H9 (cell line): ENCODE measurements at regions not wholly inside any gene's neighbourhood (a gene's known extent, or its start where the extent isn't known, plus 50 kb on each side); places are given as distances from the start of the nearest gene placed in this dataset.

Experiments used
- DNase-seq: peaks from one replicate; pipeline ENCODE4 v3.0.0-alpha.2; 2017
- H2AFZ ChIP-seq: one replicate; pipeline ENCODE4 v1.6.1; 2013; ENCODE audit warnings: mild to moderate bottlenecking, low read length, control low read depth, moderate library complexity
- H2AK5ac ChIP-seq: 2 replicates; pipeline ENCODE4 v1.6.1; 2013; ENCODE audit warnings: low read length, control low read depth, mixed read lengths; ENCODE audit not compliant: insufficient read length
- H2BK120ac ChIP-seq: one replicate; pipeline ENCODE4 v1.6.1; 2013; ENCODE audit warnings: low read depth, mild to moderate bottlenecking, low read length, control low read depth, inconsistent platforms; ENCODE audit not compliant: poor library complexity, severe bottlenecking
- H2BK12ac ChIP-seq: 2 replicates; pipeline ENCODE4 v1.6.1; 2013; ENCODE audit warnings: low read length, control low read depth, mixed read lengths, low read depth; ENCODE audit not compliant: insufficient read length
- H2BK15ac ChIP-seq: 2 replicates; pipeline ENCODE4 v1.6.1; 2013; ENCODE audit warnings: low read depth, low read length, control low read depth
- H2BK20ac ChIP-seq: one replicate; pipeline ENCODE4 v1.6.1; 2013; ENCODE audit warnings: low read depth, mild to moderate bottlenecking, low read length, control low read depth, inconsistent platforms; ENCODE audit not compliant: poor library complexity, severe bottlenecking
- H2BK5ac ChIP-seq: 2 replicates; pipeline ENCODE4 v1.6.1; 2013; ENCODE audit warnings: low read length, control low read depth, mixed read lengths; ENCODE audit not compliant: insufficient read length
- H3K14ac ChIP-seq: 2 replicates; pipeline ENCODE4 v1.6.1; 2013; ENCODE audit warnings: low read length, control low read depth; ENCODE audit not compliant: insufficient read depth
- H3K18ac ChIP-seq: 2 replicates; pipeline ENCODE4 v1.6.1; 2013; ENCODE audit warnings: low read depth, mild to moderate bottlenecking, mixed read lengths, low read length, control low read depth; ENCODE audit not compliant: insufficient read length
- H3K23ac ChIP-seq: 2 replicates; pipeline ENCODE4 v1.6.1; 2013; ENCODE audit warnings: low read length, control low read depth, mixed read lengths, low read depth; ENCODE audit not compliant: insufficient read length
- H3K23me2 ChIP-seq: 2 replicates; pipeline ENCODE4 v1.6.1; 2013; ENCODE audit warnings: low read depth, mild to moderate bottlenecking, mixed read lengths, low read length, control low read depth; ENCODE audit not compliant: insufficient read length, poor library complexity, severe bottlenecking
- H3K27ac ChIP-seq: 2 replicates; pipeline ENCODE4 v1.5.1; 2013; ENCODE audit warnings: low read length, control low read depth, mixed read lengths, low read depth; ENCODE audit not compliant: insufficient read length
- H3K27me3 ChIP-seq: 2 replicates; pipeline ENCODE4 v1.6.1; 2013; ENCODE audit warnings: low read length, control low read depth, inconsistent platforms; ENCODE audit not compliant: insufficient read depth
- H3K4ac ChIP-seq: 2 replicates; pipeline ENCODE4 v1.6.1; 2013; ENCODE audit warnings: low read depth, mild to moderate bottlenecking, control low read depth, inconsistent platforms, low read length, moderate library complexity
- H3K4me1 ChIP-seq: 2 replicates; pipeline ENCODE4 v1.6.1; 2013; ENCODE audit warnings: low read length, control low read depth, inconsistent platforms; ENCODE audit not compliant: insufficient read depth
- H3K4me2 ChIP-seq: 2 replicates; pipeline ENCODE4 v1.6.1; 2013; ENCODE audit warnings: low read length, control low read depth, mixed read lengths; ENCODE audit not compliant: insufficient read length, insufficient read depth
- H3K56ac ChIP-seq: 2 replicates; pipeline ENCODE4 v1.6.1; 2013; ENCODE audit warnings: low read depth, mild to moderate bottlenecking, mixed read lengths, low read length, control low read depth; ENCODE audit not compliant: insufficient read length
- H3K79me1 ChIP-seq: 2 replicates; pipeline ENCODE4 v1.6.1; 2013; ENCODE audit warnings: low read depth, mild to moderate bottlenecking, moderate library complexity, low read length, control low read depth, inconsistent platforms; ENCODE audit not compliant: insufficient read depth, poor library complexity, severe bottlenecking
- H3K79me2 ChIP-seq: 2 replicates; pipeline ENCODE4 v1.6.1; 2013; ENCODE audit warnings: low read length, control low read depth, inconsistent platforms; ENCODE audit not compliant: insufficient read depth
- H3K9ac ChIP-seq: 2 replicates; pipeline ENCODE4 v1.6.1; 2013; ENCODE audit warnings: low read length, control low read depth, mixed read lengths; ENCODE audit not compliant: insufficient read length; ENCODE audit errors: extremely low read depth
- H3K9me3 ChIP-seq: one replicate; pipeline ENCODE4 v1.6.1; 2013; ENCODE audit warnings: low read depth, low read length, inconsistent platforms; ENCODE audit not compliant: control insufficient read depth
- H3T11ph ChIP-seq: one replicate; pipeline ENCODE4 v1.6.1; 2013; ENCODE audit warnings: mild to moderate bottlenecking, low read length, control low read depth, inconsistent platforms
- H4K20me1 ChIP-seq: one replicate; pipeline ENCODE4 v1.6.1; 2013; ENCODE audit not compliant: control insufficient read depth, insufficient read length, insufficient read depth
- H4K5ac ChIP-seq: 2 replicates; pipeline ENCODE4 v1.6.1; 2013; ENCODE audit warnings: low read depth, mild to moderate bottlenecking, mixed read lengths, low read length, control low read depth; ENCODE audit not compliant: insufficient read length
- H4K8ac ChIP-seq: replicated peaks from 2 replicates; pipeline ENCODE4 v1.6.1; 2013; ENCODE audit warnings: low read length, control low read depth, mixed read lengths, low read depth; ENCODE audit not compliant: insufficient read length
- H4K91ac ChIP-seq: 2 replicates; pipeline ENCODE4 v1.6.1; 2013; ENCODE audit warnings: low read depth, mild to moderate bottlenecking, moderate library complexity, mixed read lengths, low read length, control low read depth; ENCODE audit not compliant: insufficient read length
- H3K27ac Mint-ChIP-seq, 3 experiments: 2 replicates in 2 of 3; 3 replicates in 1 of 3; pipeline ENCODE4 v1.8.0; 2020 to 2021; ENCODE audit warnings: mixed read lengths in 3 of 3, mild to moderate bottlenecking in 1 of 3, moderate library complexity in 1 of 3
- H3K27me3 Mint-ChIP-seq: 2 replicates; pipeline ENCODE4 v1.8.0; 2021; ENCODE audit warnings: low read depth, mild to moderate bottlenecking, moderate library complexity, mixed read lengths
- H3K36me3 Mint-ChIP-seq, 3 experiments: 2 replicates in 2 of 3; 3 replicates in 1 of 3; pipeline ENCODE4 v1.8.0; 2020 to 2021; ENCODE audit warnings: low read depth in 3 of 3, mixed read lengths in 3 of 3; ENCODE audit not compliant: insufficient read depth in 1 of 3
- H3K4me1 Mint-ChIP-seq, 2 experiments: 2 replicates each; pipeline ENCODE4 v1.8.0; 2020; ENCODE audit warnings: mixed read lengths in 2 of 2
- H3K4me3 Mint-ChIP-seq, 2 experiments: 2 replicates in 1 of 2; 3 replicates in 1 of 2; pipeline ENCODE4 v1.8.0; 2020 to 2021; ENCODE audit warnings: mild to moderate bottlenecking in 2 of 2, mixed read lengths in 2 of 2, moderate library complexity in 1 of 2
- H3K9me3 Mint-ChIP-seq, 2 experiments: 2 replicates in 1 of 2; 3 replicates in 1 of 2; pipeline ENCODE4 v1.8.0; 2020; ENCODE audit warnings: mild to moderate bottlenecking in 2 of 2, mixed read lengths in 2 of 2, moderate library complexity in 1 of 2
- WGBS: extraction: QIAGEN DNeasy Blood & Tissue Kit; methylation state at CpG from one replicate; pipeline ENCODE4 v1.1.7; 2013; ENCODE audit warnings: missing lambda C conversion rate, low lambda C conversion rate, mixed read lengths; ENCODE audit not compliant: insufficient read length; ENCODE audit errors: extremely low coverage; 5-methylcytosine and 5-hydroxymethylcytosine counted together
- TF ChIP-seq, protein P1 (sequence below): fragments of 200-600 bp; sonication (generic); conservative IDR thresholded peaks from 3 replicates; pipeline ENCODE4 v1.8.0; 2021; ENCODE audit warnings: antibody characterized with exemption, mild to moderate bottlenecking

DNA sequence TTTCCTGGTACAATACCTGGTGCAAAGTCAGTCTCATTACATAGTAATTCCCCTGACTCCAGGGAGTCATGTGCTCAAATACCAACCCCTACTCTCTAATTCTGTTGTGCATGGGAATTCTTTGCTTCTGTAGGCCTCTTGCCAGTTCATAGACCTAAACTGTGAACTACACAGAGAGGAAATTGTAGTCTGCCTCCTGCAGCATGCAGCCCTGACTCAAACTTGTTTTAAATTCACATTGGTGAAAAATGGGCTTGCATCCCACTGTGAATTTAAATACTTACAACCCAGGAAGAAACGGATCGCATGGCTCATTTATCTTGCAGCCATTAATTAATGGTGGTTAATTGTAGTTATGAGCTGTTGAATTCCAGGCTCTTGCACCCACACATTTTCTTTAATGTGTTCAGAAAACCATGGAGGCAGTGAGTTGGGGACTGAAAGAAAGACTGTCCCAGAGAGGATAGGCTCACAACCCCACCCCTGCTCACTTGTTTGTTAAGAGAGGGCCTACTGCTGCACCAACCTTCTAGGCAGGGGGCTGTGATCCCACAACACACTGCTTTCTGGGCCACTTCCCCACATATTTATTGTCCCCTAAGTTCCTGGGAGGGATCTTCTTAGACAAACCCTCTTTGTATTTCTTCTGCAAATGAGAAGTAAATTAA lies 579.1 kb downstream of the DHX35 start:
- no peak overlapping the region for H2BK20ac ChIP-seq
- no peak overlapping the region for H3K4ac ChIP-seq
- no peak overlapping the region for H3K4me2 ChIP-seq
- no peak overlapping the region for H3K18ac ChIP-seq
- H2AFZ ChIP-seq = no peak overlapping the region
- H3K27me3 ChIP-seq = no peaks in the 10 kb centered on the region
- no peaks in the 10 kb centered on the region for H4K20me1 ChIP-seq
- H2BK12ac ChIP-seq = no peak overlapping the region
- TF ChIP-seq, protein P1, sequence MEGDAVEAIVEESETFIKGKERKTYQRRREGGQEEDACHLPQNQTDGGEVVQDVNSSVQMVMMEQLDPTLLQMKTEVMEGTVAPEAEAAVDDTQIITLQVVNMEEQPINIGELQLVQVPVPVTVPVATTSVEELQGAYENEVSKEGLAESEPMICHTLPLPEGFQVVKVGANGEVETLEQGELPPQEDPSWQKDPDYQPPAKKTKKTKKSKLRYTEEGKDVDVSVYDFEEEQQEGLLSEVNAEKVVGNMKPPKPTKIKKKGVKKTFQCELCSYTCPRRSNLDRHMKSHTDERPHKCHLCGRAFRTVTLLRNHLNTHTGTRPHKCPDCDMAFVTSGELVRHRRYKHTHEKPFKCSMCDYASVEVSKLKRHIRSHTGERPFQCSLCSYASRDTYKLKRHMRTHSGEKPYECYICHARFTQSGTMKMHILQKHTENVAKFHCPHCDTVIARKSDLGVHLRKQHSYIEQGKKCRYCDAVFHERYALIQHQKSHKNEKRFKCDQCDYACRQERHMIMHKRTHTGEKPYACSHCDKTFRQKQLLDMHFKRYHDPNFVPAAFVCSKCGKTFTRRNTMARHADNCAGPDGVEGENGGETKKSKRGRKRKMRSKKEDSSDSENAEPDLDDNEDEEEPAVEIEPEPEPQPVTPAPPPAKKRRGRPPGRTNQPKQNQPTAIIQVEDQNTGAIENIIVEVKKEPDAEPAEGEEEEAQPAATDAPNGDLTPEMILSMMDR = no peak
- H3K23ac ChIP-seq = no peak overlapping the region
- no peak overlapping the region for H4K8ac ChIP-seq
- no peaks in the 10 kb centered on the region for H3K79me2 ChIP-seq
- H3K9ac ChIP-seq = no peak overlapping the region
- no CpG with 5 or more reads among the region's 2 CpGs for WGBS
- H3K4me3 Mint-ChIP-seq = no peak overlapping the region
- no peak overlapping the region for H4K5ac ChIP-seq
- no peak overlapping the region for H3K14ac ChIP-seq
- no peaks in the 10 kb centered on the region for H3K36me3 Mint-ChIP-seq
- peaks cover 0 to 2% of the 10 kb centered on the region in 2 experiments; a peak in 1 of 5 replicates for H3K9me3 Mint-ChIP-seq
- H3K4me1 Mint-ChIP-seq = peaks cover 31 to 34% of the 10 kb centered on the region in 2 experiments
- H3K27me3 Mint-ChIP-seq = no peaks in the 10 kb centered on the region
- H3K27ac Mint-ChIP-seq = no peak overlapping the region; a peak in 1 of 7 replicates
- no peak overlapping the region for H2BK15ac ChIP-seq
- H4K91ac ChIP-seq = no peak overlapping the region
- no peaks in the 10 kb centered on the region for H3K23me2 ChIP-seq
- no peak overlapping the region for H3T11ph ChIP-seq
- no peak overlapping the region for H2BK5ac ChIP-seq
- H3K27ac ChIP-seq = no peak overlapping the region
- H3K9me3 ChIP-seq = no peaks in the 10 kb centered on the region
- DNase-seq = no peak
- no peak overlapping the region for H2BK120ac ChIP-seq
- no peak overlapping the region for H3K56ac ChIP-seq
- no peaks in the 10 kb centered on the region for H3K79me1 ChIP-seq
- no peak overlapping the region for H2AK5ac ChIP-seq
- H3K4me1 ChIP-seq = peaks cover 3% of the 10 kb centered on the region; the same call in 1 of the 2 replicates
